ENCODE measurements at regions not wholly inside any gene's neighbourhood (a gene's known extent, or its start where the extent isn't known, plus 50 kb on each side); places are given as distances from the start of the nearest gene placed in this dataset.

GRCh38 chr10:64039198-64039597 is 518.0 kb downstream of the REEP3 start:
- no peak overlapping the region for H3K4me3 ChIP-seq (ENCODE audit: low read length)
- Mint-ChIP-seq H3K4me1 (peaks cover 8% of the 10 kb centered on the region in 2 donors), H3K36me3 (no peaks in the 10 kb centered on the region), H3K9me3 (no peaks in the 10 kb centered on the region), H3K4me3 (no peak overlapping the region), H3K27me3 (ENCODE audit: low read depth in 2 of 2) (no peaks in the 10 kb centered on the region), H3K27ac (no peak overlapping the region)
- 32% methylated on average over 6 of the region's 6 CpGs for whole genome bisulfite sequencing (ENCODE audit: insufficient coverage)
- H3K27ac ChIP-seq (ENCODE audit: low read length) = no peak overlapping the region
- DNase-seq (no peak), ATAC-seq (no peak)
- H3K36me3 ChIP-seq (ENCODE audit: control insufficient read depth, insufficient read depth, low read length) = no peaks in the 10 kb centered on the region
- no peaks in the 10 kb centered on the region for H3K9me3 ChIP-seq (ENCODE audit: control insufficient read depth, insufficient read depth, low read length)
- TF ChIP-seq, protein P1, sequence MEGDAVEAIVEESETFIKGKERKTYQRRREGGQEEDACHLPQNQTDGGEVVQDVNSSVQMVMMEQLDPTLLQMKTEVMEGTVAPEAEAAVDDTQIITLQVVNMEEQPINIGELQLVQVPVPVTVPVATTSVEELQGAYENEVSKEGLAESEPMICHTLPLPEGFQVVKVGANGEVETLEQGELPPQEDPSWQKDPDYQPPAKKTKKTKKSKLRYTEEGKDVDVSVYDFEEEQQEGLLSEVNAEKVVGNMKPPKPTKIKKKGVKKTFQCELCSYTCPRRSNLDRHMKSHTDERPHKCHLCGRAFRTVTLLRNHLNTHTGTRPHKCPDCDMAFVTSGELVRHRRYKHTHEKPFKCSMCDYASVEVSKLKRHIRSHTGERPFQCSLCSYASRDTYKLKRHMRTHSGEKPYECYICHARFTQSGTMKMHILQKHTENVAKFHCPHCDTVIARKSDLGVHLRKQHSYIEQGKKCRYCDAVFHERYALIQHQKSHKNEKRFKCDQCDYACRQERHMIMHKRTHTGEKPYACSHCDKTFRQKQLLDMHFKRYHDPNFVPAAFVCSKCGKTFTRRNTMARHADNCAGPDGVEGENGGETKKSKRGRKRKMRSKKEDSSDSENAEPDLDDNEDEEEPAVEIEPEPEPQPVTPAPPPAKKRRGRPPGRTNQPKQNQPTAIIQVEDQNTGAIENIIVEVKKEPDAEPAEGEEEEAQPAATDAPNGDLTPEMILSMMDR (IDR thresholded peaks at IDR 0.05) = no peak
- H3K4me1 ChIP-seq (ENCODE audit: control insufficient read depth, insufficient read depth, low read length) = peaks cover 4% of the 10 kb centered on the region
- intact Hi-C loops (cut with micrococcal nuclease) = no loop called here
- H3K27me3 ChIP-seq (ENCODE audit: control insufficient read depth, insufficient read depth, low read length) = no peaks in the 10 kb centered on the region

DNA sequence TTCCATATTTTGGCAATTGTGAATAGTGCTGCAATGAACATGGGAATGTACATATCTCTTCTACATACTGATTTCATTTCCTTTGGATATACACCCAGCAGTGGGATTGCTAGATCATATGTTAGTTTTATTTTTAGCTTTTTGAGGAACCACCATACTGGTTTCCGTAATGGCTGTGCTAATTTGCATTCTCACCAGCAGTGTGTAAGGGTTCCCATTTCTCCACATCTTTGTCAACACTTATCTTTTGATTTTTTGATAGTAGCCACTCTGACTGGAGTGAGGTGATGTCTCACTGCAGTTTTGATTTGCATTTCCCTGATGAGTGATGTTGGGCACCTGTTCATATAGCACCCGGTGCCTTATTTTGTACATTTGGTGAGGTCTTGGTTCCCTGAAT is 519.6 kb downstream of the REEP3 start:
- intact Hi-C loops (cut with micrococcal nuclease) = no loop called here
- no peak overlapping the region for H3K27ac ChIP-seq (ENCODE audit: low read length)
- no peak overlapping the region for H3K4me3 ChIP-seq (ENCODE audit: low read length)
- peak overlapping the region; percentile 69 for H3K4me3 Mint-ChIP-seq
- no peaks in the 10 kb centered on the region for H3K9me3 Mint-ChIP-seq
- H3K9me3 ChIP-seq (ENCODE audit: control insufficient read depth, insufficient read depth, low read length) = no peaks in the 10 kb centered on the region
- no peaks in the 10 kb centered on the region for H3K36me3 Mint-ChIP-seq
- H3K27me3 Mint-ChIP-seq (ENCODE audit: low read depth in 2 of 2) = no peaks in the 10 kb centered on the region
- 18% methylated on average over 2 of the region's 2 CpGs for WGBS (ENCODE audit: insufficient coverage)
- H3K27me3 ChIP-seq (ENCODE audit: control insufficient read depth, insufficient read depth, low read length) = no peaks in the 10 kb centered on the region
- H3K36me3 ChIP-seq (ENCODE audit: control insufficient read depth, insufficient read depth, low read length) = no peaks in the 10 kb centered on the region
- no peak for DNase-seq
- peak overlapping the region in 1 of 2 donors; percentile 52 for H3K27ac Mint-ChIP-seq
- peaks cover 4% of the 10 kb centered on the region for H3K4me1 ChIP-seq (ENCODE audit: control insufficient read depth, insufficient read depth, low read length)
- no peak for ATAC-seq
- peaks cover 8% of the 10 kb centered on the region in 2 donors for H3K4me1 Mint-ChIP-seq
- TF ChIP-seq, protein P1 (IDR thresholded peaks at IDR 0.05) = no peak

DNA sequence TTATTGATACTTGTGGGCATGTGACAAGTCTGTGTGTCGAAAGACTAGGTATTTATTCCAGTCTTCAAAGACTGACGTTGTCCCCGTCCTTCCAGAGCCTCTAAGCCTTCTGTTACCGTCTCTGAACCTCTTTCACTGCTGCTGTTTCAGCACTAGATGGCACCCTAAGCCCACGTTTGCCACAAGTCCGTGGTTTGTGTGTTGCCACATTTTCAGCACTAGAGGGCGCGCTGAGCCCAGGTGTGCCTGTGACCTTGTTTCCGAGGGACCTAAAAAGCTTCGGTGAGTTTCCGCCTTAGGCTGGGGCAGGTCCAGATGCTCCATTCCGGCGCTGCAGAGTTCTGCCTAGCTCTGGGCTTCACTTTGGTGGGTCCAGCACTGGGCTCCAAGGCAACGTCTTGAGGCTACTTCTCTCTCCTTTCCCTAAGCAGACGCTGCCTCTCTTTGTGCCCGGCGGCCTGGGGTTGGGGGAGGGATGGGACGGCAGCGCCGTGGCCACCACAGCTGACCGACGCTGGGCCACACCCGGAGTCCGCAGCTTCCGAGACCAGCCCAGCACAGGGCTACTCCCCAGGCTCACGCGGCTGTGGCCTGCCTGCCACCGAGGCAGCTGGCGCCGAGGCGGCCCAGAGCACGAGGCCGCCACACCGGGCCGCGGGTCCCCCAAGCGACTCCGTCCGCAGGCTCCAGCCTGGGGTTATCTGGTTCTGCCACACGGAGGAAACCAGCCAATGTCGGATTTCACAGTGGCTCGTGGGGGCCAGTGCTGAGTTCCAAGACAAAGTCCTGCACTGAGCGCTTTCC is 520.2 kb downstream of the REEP3 start:
- Mint-ChIP-seq H3K4me1 (peaks cover 8% of the 10 kb centered on the region in 2 donors), H3K27me3 (ENCODE audit: low read depth in 2 of 2) (no peaks in the 10 kb centered on the region), H3K4me3 (peak overlapping the region; percentile 69), H3K27ac (peak overlapping the region in 1 of 2 donors; percentile 52), H3K36me3 (no peaks in the 10 kb centered on the region), H3K9me3 (no peaks in the 10 kb centered on the region)
- TF ChIP-seq, protein P1 (IDR thresholded peaks at IDR 0.05) = peak; percentile 98
- Histone ChIP-seq H3K36me3 (ENCODE audit: control insufficient read depth, insufficient read depth, low read length) (no peaks in the 10 kb centered on the region), H3K27ac (ENCODE audit: low read length) (no peak overlapping the region), H3K4me1 (ENCODE audit: control insufficient read depth, insufficient read depth, low read length) (peaks cover 4% of the 10 kb centered on the region), H3K9me3 (ENCODE audit: control insufficient read depth, insufficient read depth, low read length) (no peaks in the 10 kb centered on the region), H3K27me3 (ENCODE audit: control insufficient read depth, insufficient read depth, low read length) (no peaks in the 10 kb centered on the region), H3K4me3 (ENCODE audit: low read length) (peak overlapping the region; percentile 33)
- intact Hi-C loops (cut with micrococcal nuclease) = no loop called here
- ATAC-seq (peak; percentile 97 to 99 (median 98)), DNase-seq (peak; percentile 67 to 90)
- 25% methylated on average over 42 of the region's 43 CpGs for WGBS (ENCODE audit: insufficient coverage)

All from natural killer cell (primary cell).